Body of pancreas (tissue), 4 donors: ENCODE measurements at regions not wholly inside any gene's neighbourhood (a gene's known extent, or its start where the extent isn't known, plus 50 kb on each side); places are given as distances from the start of the nearest gene placed in this dataset.

Source experiments
- POLR2A ChIP-seq, 3 donors: fragments of 450-650 bp; IDR thresholded peaks; one replicate each; pipeline ENCODE4 v1.6.1; 2016; ENCODE audit warnings: antibody characterized with exemption in 3 of 3, mild to moderate bottlenecking in 2 of 3
- TF ChIP-seq, protein P1 (sequence below), 7 experiments: fragments of 450-650 bp in 4 of 7; fragments of 200-600 bp in 3 of 7; sonication (generic) in 3 of 7; IDR thresholded peaks; one replicate each; pipeline ENCODE4 v1.5.1; 2016 to 2019; ENCODE audit warnings: antibody characterized with exemption in 7 of 7

GRCh38 chr10:106399112-106399511, 765.4 kb downstream of the SORCS1 start:
- TF ChIP-seq, protein P1, sequence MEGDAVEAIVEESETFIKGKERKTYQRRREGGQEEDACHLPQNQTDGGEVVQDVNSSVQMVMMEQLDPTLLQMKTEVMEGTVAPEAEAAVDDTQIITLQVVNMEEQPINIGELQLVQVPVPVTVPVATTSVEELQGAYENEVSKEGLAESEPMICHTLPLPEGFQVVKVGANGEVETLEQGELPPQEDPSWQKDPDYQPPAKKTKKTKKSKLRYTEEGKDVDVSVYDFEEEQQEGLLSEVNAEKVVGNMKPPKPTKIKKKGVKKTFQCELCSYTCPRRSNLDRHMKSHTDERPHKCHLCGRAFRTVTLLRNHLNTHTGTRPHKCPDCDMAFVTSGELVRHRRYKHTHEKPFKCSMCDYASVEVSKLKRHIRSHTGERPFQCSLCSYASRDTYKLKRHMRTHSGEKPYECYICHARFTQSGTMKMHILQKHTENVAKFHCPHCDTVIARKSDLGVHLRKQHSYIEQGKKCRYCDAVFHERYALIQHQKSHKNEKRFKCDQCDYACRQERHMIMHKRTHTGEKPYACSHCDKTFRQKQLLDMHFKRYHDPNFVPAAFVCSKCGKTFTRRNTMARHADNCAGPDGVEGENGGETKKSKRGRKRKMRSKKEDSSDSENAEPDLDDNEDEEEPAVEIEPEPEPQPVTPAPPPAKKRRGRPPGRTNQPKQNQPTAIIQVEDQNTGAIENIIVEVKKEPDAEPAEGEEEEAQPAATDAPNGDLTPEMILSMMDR (IDR thresholded peaks at IDR 0.05) = no peak
- no peak for TF ChIP-seq POLR2A (IDR thresholded peaks at IDR 0.05)
